GM23338 (cell line): ENCODE measurements at regions not wholly inside any gene's neighbourhood (a gene's known extent, or its start where the extent isn't known, plus 50 kb on each side); places are given as distances from the start of the nearest gene placed in this dataset.

Source experiments
- CREB1 ChIP-seq: fragments of 250-450 bp; sonication (Bioruptor Pico); IDR thresholded peaks from 2 replicates; pipeline ENCODE4 v1.5.0; 2020; ENCODE audit warnings: low read depth, mild to moderate bottlenecking, moderate library complexity
- CTCF ChIP-seq, 2 experiments: fragments of 200-600 bp in 1 of 2; sonication (generic) in 1 of 2; conservative IDR thresholded peaks; 2 replicates each; pipeline versions ENCODE4 v1.5.1 to v1.6.1; 2016 to 2017; ENCODE audit warnings: antibody characterized with exemption in 2 of 2, low read depth in 2 of 2, mild to moderate bottlenecking in 2 of 2, moderate library complexity in 1 of 2
- EZH2 ChIP-seq: fragments of 200-600 bp; sonication (generic); IDR thresholded peaks from one replicate; pipeline ENCODE4 v1.8.0; 2017; ENCODE audit warnings: antibody characterized with exemption, mild to moderate bottlenecking, low read depth; ENCODE audit not compliant: unreplicated experiment
- EZH2phosphoT487 ChIP-seq: fragments of 200-600 bp; sonication (generic); IDR thresholded peaks from one replicate; pipeline ENCODE4 v1.8.1; 2018; ENCODE audit warnings: antibody characterized with exemption; ENCODE audit not compliant: unreplicated experiment
- JUNB ChIP-seq: IDR thresholded peaks from one replicate; pipeline ENCODE4 v1.6.1; 2016; ENCODE audit warnings: antibody characterized with exemption; ENCODE audit not compliant: unreplicated experiment
- NANOG ChIP-seq: IDR thresholded peaks from 2 replicates; pipeline ENCODE4 v1.6.1; 2016; ENCODE audit warnings: antibody characterized with exemption, borderline replicate concordance
- POLR2AphosphoS5 ChIP-seq: IDR thresholded peaks from 2 replicates; pipeline ENCODE4 v1.6.1; 2016; ENCODE audit warnings: antibody characterized with exemption, low read depth
- STAT1 ChIP-seq: IDR thresholded peaks from one replicate; pipeline ENCODE4 v1.6.1; 2016; ENCODE audit warnings: antibody characterized with exemption; ENCODE audit not compliant: unreplicated experiment
- ZNF114 ChIP-seq: fragments of 250-450 bp; sonication (Bioruptor Pico); IDR thresholded peaks from 2 replicates; pipeline ENCODE4 v1.5.0; 2020; ENCODE audit warnings: mild to moderate bottlenecking, moderate library complexity
- ZNF331 ChIP-seq: fragments of 250-450 bp; sonication (Bioruptor Pico); IDR thresholded peaks from 2 replicates; pipeline ENCODE4 v1.5.0; 2020; ENCODE audit warnings: low read depth, mild to moderate bottlenecking, moderate library complexity
- TF ChIP-seq, protein P1 (sequence below): IDR thresholded peaks from one replicate; pipeline ENCODE4 v1.6.1; 2018; ENCODE audit warnings: antibody characterized with exemption; ENCODE audit not compliant: unreplicated experiment
- TF ChIP-seq, protein P2 (sequence below): IDR thresholded peaks from 2 replicates; pipeline ENCODE4 v1.6.1; 2016; ENCODE audit warnings: antibody characterized with exemption

- TF ChIP-seq POLR2AphosphoS5 (no peak), CTCF (conservative IDR thresholded peaks at IDR 0.05; ENCODE audit: low read depth in 2 of 2) (no peak), CREB1 (CRISPR knock-in tag) (no peak), EZH2 (no peak), EZH2phosphoT487 (no peak), NANOG (no peak), JUNB (no peak), ZNF114 (CRISPR knock-in tag) (no peak), STAT1 (no peak), ZNF331 (no peak)
- TF ChIP-seq, protein P1, sequence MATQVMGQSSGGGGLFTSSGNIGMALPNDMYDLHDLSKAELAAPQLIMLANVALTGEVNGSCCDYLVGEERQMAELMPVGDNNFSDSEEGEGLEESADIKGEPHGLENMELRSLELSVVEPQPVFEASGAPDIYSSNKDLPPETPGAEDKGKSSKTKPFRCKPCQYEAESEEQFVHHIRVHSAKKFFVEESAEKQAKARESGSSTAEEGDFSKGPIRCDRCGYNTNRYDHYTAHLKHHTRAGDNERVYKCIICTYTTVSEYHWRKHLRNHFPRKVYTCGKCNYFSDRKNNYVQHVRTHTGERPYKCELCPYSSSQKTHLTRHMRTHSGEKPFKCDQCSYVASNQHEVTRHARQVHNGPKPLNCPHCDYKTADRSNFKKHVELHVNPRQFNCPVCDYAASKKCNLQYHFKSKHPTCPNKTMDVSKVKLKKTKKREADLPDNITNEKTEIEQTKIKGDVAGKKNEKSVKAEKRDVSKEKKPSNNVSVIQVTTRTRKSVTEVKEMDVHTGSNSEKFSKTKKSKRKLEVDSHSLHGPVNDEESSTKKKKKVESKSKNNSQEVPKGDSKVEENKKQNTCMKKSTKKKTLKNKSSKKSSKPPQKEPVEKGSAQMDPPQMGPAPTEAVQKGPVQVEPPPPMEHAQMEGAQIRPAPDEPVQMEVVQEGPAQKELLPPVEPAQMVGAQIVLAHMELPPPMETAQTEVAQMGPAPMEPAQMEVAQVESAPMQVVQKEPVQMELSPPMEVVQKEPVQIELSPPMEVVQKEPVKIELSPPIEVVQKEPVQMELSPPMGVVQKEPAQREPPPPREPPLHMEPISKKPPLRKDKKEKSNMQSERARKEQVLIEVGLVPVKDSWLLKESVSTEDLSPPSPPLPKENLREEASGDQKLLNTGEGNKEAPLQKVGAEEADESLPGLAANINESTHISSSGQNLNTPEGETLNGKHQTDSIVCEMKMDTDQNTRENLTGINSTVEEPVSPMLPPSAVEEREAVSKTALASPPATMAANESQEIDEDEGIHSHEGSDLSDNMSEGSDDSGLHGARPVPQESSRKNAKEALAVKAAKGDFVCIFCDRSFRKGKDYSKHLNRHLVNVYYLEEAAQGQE: no peak
- TF ChIP-seq, protein P2, sequence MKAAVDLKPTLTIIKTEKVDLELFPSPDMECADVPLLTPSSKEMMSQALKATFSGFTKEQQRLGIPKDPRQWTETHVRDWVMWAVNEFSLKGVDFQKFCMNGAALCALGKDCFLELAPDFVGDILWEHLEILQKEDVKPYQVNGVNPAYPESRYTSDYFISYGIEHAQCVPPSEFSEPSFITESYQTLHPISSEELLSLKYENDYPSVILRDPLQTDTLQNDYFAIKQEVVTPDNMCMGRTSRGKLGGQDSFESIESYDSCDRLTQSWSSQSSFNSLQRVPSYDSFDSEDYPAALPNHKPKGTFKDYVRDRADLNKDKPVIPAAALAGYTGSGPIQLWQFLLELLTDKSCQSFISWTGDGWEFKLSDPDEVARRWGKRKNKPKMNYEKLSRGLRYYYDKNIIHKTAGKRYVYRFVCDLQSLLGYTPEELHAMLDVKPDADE: no peak
These were observed 123.9 kb upstream of the ACKR3 start for GRCh38 chr2:236445678-236446077.
